Calu3 (cell line): ENCODE measurements at regions not wholly inside any gene's neighbourhood (a gene's known extent, or its start where the extent isn't known, plus 50 kb on each side); places are given as distances from the start of the nearest gene placed in this dataset.
A peak's percentile ranks its signal among the peaks of the same experiment; 100 is the strongest.
"Not testable (repeated sequence)": the region's sequence is repeated elsewhere in the genome, so short reads cannot be mapped to it uniquely, and the experiment has no call there.

Source experiments
- BruUV-seq: library from RNA; stranded (reverse); fragments of 400-500 nt; replicated peaks from 2 replicates; lab custom pipeline; 2021; lab: Mats Ljungman, UMichigan
- CTCF ChIA-PET: fragments of 300-600 bp; sonication (Branson Sonifier 250); formaldehyde crosslinking; loops from one replicate; lab custom pipeline; 2022; ENCODE audit warnings: antibody characterized with exemption; lab: Charles Lee
- DNase-seq: peaks from one replicate; pipeline ENCODE4 v3.0.0; 2022
- H3K27ac Mint-ChIP-seq: one replicate; pipeline ENCODE4 v1.8.0; 2022; ENCODE audit warnings: mixed read lengths; ENCODE audit not compliant: unreplicated experiment
- H3K27me3 Mint-ChIP-seq: one replicate; pipeline ENCODE4 v1.8.0; 2022; ENCODE audit warnings: mixed read lengths; ENCODE audit not compliant: unreplicated experiment
- H3K36me3 Mint-ChIP-seq: one replicate; pipeline ENCODE4 v1.8.0; 2022; ENCODE audit warnings: mild to moderate bottlenecking, moderate library complexity, mixed read lengths; ENCODE audit not compliant: insufficient read depth, unreplicated experiment
- H3K4me1 Mint-ChIP-seq: one replicate; pipeline ENCODE4 v1.8.0; 2022; ENCODE audit warnings: mild to moderate bottlenecking, low read depth, mixed read lengths; ENCODE audit not compliant: unreplicated experiment
- H3K4me3 Mint-ChIP-seq: one replicate; pipeline ENCODE4 v1.8.0; 2022; ENCODE audit warnings: mild to moderate bottlenecking, low read depth, moderate library complexity, mixed read lengths; ENCODE audit not compliant: unreplicated experiment
- H3K9me3 Mint-ChIP-seq: one replicate; pipeline ENCODE4 v1.8.0; 2022; ENCODE audit warnings: low read depth, mixed read lengths; ENCODE audit not compliant: unreplicated experiment
- CTCF ChIP-seq: fragments of 200-600 bp; IDR thresholded peaks from one replicate; pipeline ENCODE4 v1.8.0; 2022; ENCODE audit warnings: antibody characterized with exemption; ENCODE audit not compliant: unreplicated experiment
- intact Hi-C: fragments of 100-400 bp; cut with micrococcal nuclease; formaldehyde crosslinking; loops from one replicate; pipeline ENCODE4 v1.10.0; 2022; ENCODE audit not compliant: unreplicated experiment

GRCh38 chr10:106370751-106371150 is 793.8 kb downstream of the SORCS1 start:
- Mint-ChIP-seq H3K36me3 (no peaks in the 10 kb centered on the region), H3K27me3 (no peaks in the 10 kb centered on the region), H3K27ac (no peak overlapping the region), H3K4me3 (no peak overlapping the region), H3K9me3 (no peaks in the 10 kb centered on the region), H3K4me1 (no peaks in the 10 kb centered on the region)
- intact Hi-C loops, result no loop called here
- no peak for TF ChIP-seq CTCF
- no peak for DNase-seq
- no TSS peak for BruUV-seq
- CTCF ChIA-PET, result no interaction called here

DNA sequence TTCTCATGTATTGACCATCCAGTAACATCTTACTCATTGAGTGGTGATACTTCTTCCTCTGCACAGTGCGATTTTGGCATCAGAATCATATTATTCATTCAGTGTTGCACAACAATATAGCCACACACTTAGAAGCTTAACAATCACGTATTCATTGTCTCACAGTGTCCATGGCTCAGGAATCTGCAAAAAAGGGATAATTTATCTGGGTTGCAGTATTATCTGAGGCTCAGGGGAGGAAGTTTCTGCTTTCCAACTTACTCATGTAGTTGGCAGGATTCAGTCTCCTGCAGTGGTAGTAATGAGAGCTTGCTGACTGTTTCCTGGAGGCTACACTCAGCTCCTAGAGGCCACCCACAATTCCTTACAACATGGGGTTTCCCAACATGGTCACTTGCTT is 803.6 kb downstream of the SORCS1 start:
- intact Hi-C loops, result no loop called here
- no peaks in the 10 kb centered on the region for H3K36me3 Mint-ChIP-seq
- no peak for TF ChIP-seq CTCF
- H3K4me1 Mint-ChIP-seq, result no peaks in the 10 kb centered on the region
- CTCF ChIA-PET, result no interaction called here
- H3K27ac Mint-ChIP-seq, result no peak overlapping the region
- H3K27me3 Mint-ChIP-seq, result no peaks in the 10 kb centered on the region
- DNase-seq, result peak; percentile 12
- no TSS peak for BruUV-seq
- H3K9me3 Mint-ChIP-seq, result no peaks in the 10 kb centered on the region
- no peak overlapping the region for H3K4me3 Mint-ChIP-seq

DNA sequence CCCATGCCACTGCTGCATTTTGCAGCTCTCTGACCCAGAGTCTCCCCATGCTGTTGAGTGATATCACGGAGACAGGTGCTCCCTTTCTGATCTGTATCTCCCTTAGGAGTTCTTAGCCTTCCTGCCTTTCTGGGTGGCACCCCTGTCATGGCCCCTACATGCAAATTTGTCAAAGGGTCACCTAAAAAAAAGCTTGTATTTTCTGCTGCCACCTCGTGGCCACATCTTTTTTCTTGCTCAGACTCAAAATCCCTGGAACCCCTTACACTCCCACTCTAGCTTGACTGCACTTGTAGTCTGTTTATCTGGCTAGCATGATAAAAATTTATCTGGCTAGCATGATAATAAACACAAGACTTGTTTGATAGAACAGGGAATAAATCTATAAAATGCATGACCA is 809.1 kb downstream of the SORCS1 start:
- peak; percentile 26 for TF ChIP-seq CTCF
- BruUV-seq, result no TSS peak
- intact Hi-C loops, result no loop called here
- no peak for DNase-seq
- Mint-ChIP-seq H3K4me3 (no peak overlapping the region), H3K27me3 (peaks cover 13% of the 10 kb centered on the region), H3K36me3 (no peaks in the 10 kb centered on the region), H3K9me3 (peaks cover 2% of the 10 kb centered on the region), H3K4me1 (no peaks in the 10 kb centered on the region), H3K27ac (no peak overlapping the region)
- CTCF ChIA-PET, result no interaction called here

GRCh38 chr10:106348933-106349332 is 815.6 kb downstream of the SORCS1 start:
- H3K27me3 Mint-ChIP-seq, result no peaks in the 10 kb centered on the region
- no peak for DNase-seq
- H3K4me1 Mint-ChIP-seq, result no peaks in the 10 kb centered on the region
- TF ChIP-seq CTCF, result no peak
- intact Hi-C loops, result no loop called here
- CTCF ChIA-PET, result no interaction called here
- H3K27ac Mint-ChIP-seq, result no peak overlapping the region
- H3K4me3 Mint-ChIP-seq, result no peak overlapping the region
- no peaks in the 10 kb centered on the region for H3K36me3 Mint-ChIP-seq
- no peaks in the 10 kb centered on the region for H3K9me3 Mint-ChIP-seq
- BruUV-seq, result no TSS peak

GRCh38 chr10:106347547-106347946 is 817.0 kb downstream of the SORCS1 start:
- CTCF ChIA-PET, result interaction anchor here (0.5 kb wide), 1 partner anchor 38 kb away, joined by 3 read pairs; no protein-coding TSS in a partner anchor
- H3K4me3 Mint-ChIP-seq, result no peak overlapping the region
- H3K9me3 Mint-ChIP-seq, result no peaks in the 10 kb centered on the region
- H3K36me3 Mint-ChIP-seq, result no peaks in the 10 kb centered on the region
- no TSS peak for BruUV-seq
- intact Hi-C loops, result no loop called here
- no peak for DNase-seq
- H3K4me1 Mint-ChIP-seq, result no peaks in the 10 kb centered on the region
- H3K27me3 Mint-ChIP-seq, result no peaks in the 10 kb centered on the region
- no peak overlapping the region for H3K27ac Mint-ChIP-seq
- TF ChIP-seq CTCF, result no peak

- H3K27me3 Mint-ChIP-seq, BruUV-seq, H3K36me3 Mint-ChIP-seq, DNase-seq, H3K27ac Mint-ChIP-seq, intact Hi-C loops, H3K4me1 Mint-ChIP-seq, CTCF ChIA-PET, H3K4me3 Mint-ChIP-seq, H3K9me3 Mint-ChIP-seq: not testable (repeated sequence)
Measured at GRCh38 chr10:106343539-106343938, 821.0 kb downstream of the SORCS1 start.
